A549 (cell line): ENCODE measurements at regions not wholly inside any gene's neighbourhood (a gene's known extent, or its start where the extent isn't known, plus 50 kb on each side); places are given as distances from the start of the nearest gene placed in this dataset.

Experiments
- CEBPB ChIP-seq, 2 experiments: fragments of >200 bp in 1 of 2; sonication (Bioruptor Twin) in 1 of 2; formaldehyde crosslinking in 1 of 2; IDR thresholded peaks; 2 replicates each; pipeline ENCODE4 v1.6.1; 2012 to 2016
- CHD4 ChIP-seq: fragments of 200-600 bp; sonication (generic); IDR thresholded peaks from 2 replicates; pipeline ENCODE4 v1.6.1; 2016; ENCODE audit warnings: antibody characterized with exemption, mild to moderate bottlenecking, borderline replicate concordance
- CTCF ChIP-seq: fragments of >200 bp; sonication (Bioruptor Twin); formaldehyde crosslinking; IDR thresholded peaks from 3 replicates; pipeline ENCODE4 v1.5.1; 2016
- EP300 ChIP-seq, 2 experiments: fragments of >200 bp; sonication (Bioruptor Twin); formaldehyde crosslinking; IDR thresholded peaks; 2 replicates in 1 of 2; 3 replicates in 1 of 2; pipeline ENCODE4 v1.6.1; 2016 to 2017
- ESRRA ChIP-seq: fragments of 150-350 bp; IDR thresholded peaks from 2 replicates; pipeline ENCODE4 v1.6.1; 2014; ENCODE audit warnings: mild to moderate bottlenecking, low read length, borderline replicate concordance
- JUN ChIP-seq, 2 experiments: fragments of >200 bp; sonication (Bioruptor Twin); formaldehyde crosslinking; IDR thresholded peaks; 2 replicates in 1 of 2; 3 replicates in 1 of 2; pipeline ENCODE4 v1.6.1; 2016 to 2017
- JUNB ChIP-seq: fragments of >200 bp; sonication (Bioruptor Twin); formaldehyde crosslinking; IDR thresholded peaks from 2 replicates; pipeline ENCODE4 v1.6.1; 2016
- MAFK ChIP-seq: fragments of 450-650 bp; IDR thresholded peaks from 2 replicates; pipeline ENCODE4 v1.6.1; 2014; ENCODE audit not compliant: partially characterized antibody
- POLR2A ChIP-seq: IDR thresholded peaks from 2 replicates; pipeline ENCODE4 v1.6.1; 2012; ENCODE audit warnings: mild to moderate bottlenecking, low read length
- RCOR1 ChIP-seq: fragments of 150-350 bp; IDR thresholded peaks from 2 replicates; pipeline ENCODE4 v1.6.1; 2014; ENCODE audit warnings: antibody characterized with exemption, low read length, low read depth

- no peak for TF ChIP-seq MAFK
- no peak for TF ChIP-seq POLR2A
- no peak for TF ChIP-seq CHD4
- no peak for TF ChIP-seq JUNB
- TF ChIP-seq CTCF: no peak
- TF ChIP-seq RCOR1: no peak
- no peak for TF ChIP-seq ESRRA
- no peak for TF ChIP-seq EP300 (IDR thresholded peaks at IDR 0.05)
- TF ChIP-seq CEBPB (IDR thresholded peaks at IDR 0.05): no peak
- no peak for TF ChIP-seq JUN (IDR thresholded peaks at IDR 0.05)
Observed at GRCh38 chr4:89573656-89574055, 263.3 kb downstream of the SNCA start.
